ENCODE measurements at regions not wholly inside any gene's neighbourhood (a gene's known extent, or its start where the extent isn't known, plus 50 kb on each side); places are given as distances from the start of the nearest gene placed in this dataset.

GRCh38 chr7:94130716-94131115 lies 126.6 kb upstream of the BET1 start:
- CTCF ChIA-PET: interaction anchor here (0.6 kb wide), 1 partner anchor 51 kb away, joined by 3 read pairs; no protein-coding TSS in a partner anchor
- Histone ChIP-seq H3K36me3 (ENCODE audit: control insufficient read depth, insufficient read depth, low read length) (no peaks in the 10 kb centered on the region), H4K5ac (ENCODE audit: low read depth, low read length) (peak overlapping the region; percentile 99), H3K18ac (ENCODE audit: low read depth, low read length) (peak overlapping the region; percentile 100), H3K79me1 (ENCODE audit: low read depth in 1 of 2, low read length in 2 of 2) (no peaks in the 10 kb centered on the region), H4K91ac (ENCODE audit: insufficient read depth, low read depth, low read length) (peak overlapping the region; percentile 68), H3K14ac (replicated peaks; ENCODE audit: low read depth, low read length) (peak overlapping the region; percentile 88), H2BK120ac (ENCODE audit: low read depth, low read length) (peak overlapping the region; percentile 99), H3K4me1 (ENCODE audit: control insufficient read depth, insufficient read depth, low read length) (peaks cover 16% of the 10 kb centered on the region), H3K56ac (ENCODE audit: extremely low read depth, insufficient read depth, low read length) (peak overlapping the region; percentile 48; the same call in 1 of the 2 replicates), H3K27ac (ENCODE audit: insufficient read depth, low read length) (peak overlapping the region; percentile 93), H4K8ac (ENCODE audit: low read depth in 2 of 2, low read length in 2 of 2) (peak overlapping the region; percentile 82 to 90), H2AK9ac (replicated peaks; ENCODE audit: low read depth, low read length, poor library complexity) (no peak overlapping the region), H3K9me1 (ENCODE audit: insufficient read depth, low read length) (0 out of 2 replicates have a peak, but pooled peaks cover 3% of the 10 kb centered on the region), H3K23ac (ENCODE audit: low read depth, low read length) (0 out of 2 replicates have a peak overlapping the region, but pooled peaks have one; percentile 51), H2BK5ac (ENCODE audit: low read depth, low read length, poor library complexity, severe bottlenecking) (peak overlapping the region; percentile 95), H3K9me3 (ENCODE audit: control insufficient read depth, insufficient read depth, low read length) (no peaks in the 10 kb centered on the region), H3K4ac (ENCODE audit: low read depth, low read length) (peak overlapping the region; percentile 94), H3K9ac (ENCODE audit: low read depth, low read length) (no peak overlapping the region; the same call in 1 of the 2 replicates), H3K4me3 (ENCODE audit: insufficient read depth, low read depth, low read length) (no peak overlapping the region), H3K4me2 (ENCODE audit: low read depth, low read length) (no peak overlapping the region), H2AK5ac (ENCODE audit: low read depth, low read length) (peak overlapping the region; percentile 94), H3K27me3 (ENCODE audit: control insufficient read depth, insufficient read depth, low read length) (no peaks in the 10 kb centered on the region), H2AFZ (replicated peaks; ENCODE audit: low read length, poor library complexity) (no peak overlapping the region), H2BK20ac (ENCODE audit: low read depth, low read length) (peak overlapping the region; percentile 99), H4K20me1 (ENCODE audit: insufficient read depth, low read length) (no peaks in the 10 kb centered on the region), H2BK15ac (ENCODE audit: low read depth, low read length) (peak overlapping the region; percentile 94)
- BruUV-seq (replicated peaks): no TSS peak
- dilution Hi-C loops (cut with HindIII; ENCODE audit: low sequenced_read_pairs, unreplicated experiment): no loop called here
- POLR2A ChIA-PET (ENCODE audit: unreplicated experiment): no interaction called here
- no peak for TF ChIP-seq MAZ (IDR thresholded peaks at IDR 0.05; ENCODE audit: borderline replicate concordance, low read depth, low read length)
- TF ChIP-seq BHLHE40 (IDR thresholded peaks at IDR 0.05; ENCODE audit: low read depth, low read length): no peak
- TF ChIP-seq RAD21 (IDR thresholded peaks at IDR 0.05; ENCODE audit: low read length): no peak
- TF ChIP-seq CEBPB (IDR thresholded peaks at IDR 0.05; ENCODE audit: low read depth, low read length): no peak
- TF ChIP-seq RFX5 (IDR thresholded peaks at IDR 0.05; ENCODE audit: low read depth, low read length): no peak
- no peak for TF ChIP-seq NFE2L2 (IDR thresholded peaks at IDR 0.05; ENCODE audit: low read depth, low read length)
- no peak for TF ChIP-seq CHD1 (IDR thresholded peaks at IDR 0.05; ENCODE audit: low read depth, low read length)
- no peak for TF ChIP-seq FOS (IDR thresholded peaks at IDR 0.05; ENCODE audit: low read depth, low read length)
- TF ChIP-seq POLR2A (IDR thresholded peaks at IDR 0.05; ENCODE audit: low read depth, low read length): no peak
- no peak for TF ChIP-seq ELK1 (IDR thresholded peaks at IDR 0.05; ENCODE audit: borderline replicate concordance, low read depth, low read length)
- TF ChIP-seq USF2 (IDR thresholded peaks at IDR 0.05; ENCODE audit: low read depth, low read length): no peak
- TF ChIP-seq RCOR1 (IDR thresholded peaks at IDR 0.05; ENCODE audit: insufficient replicate concordance, low read length): no peak
- no peak for TF ChIP-seq MAFK (IDR thresholded peaks at IDR 0.05; ENCODE audit: low read depth, low read length)
- TF ChIP-seq MXI1 (IDR thresholded peaks at IDR 0.05; ENCODE audit: borderline replicate concordance, low read depth, low read length): no peak
- TF ChIP-seq CTCF (conservative IDR thresholded peaks at IDR 0.05; ENCODE audit: low read depth, low read length): no peak
- WGBS, 2 experiments (ENCODE audit: extremely low coverage in 2 of 2, insufficient read length in 1 of 2): no CpG with 5 or more reads among the region's 3 CpGs
- no peak for ATAC-seq (ENCODE audit: low read depth)
- in situ Hi-C loops (cut with MboI; ENCODE audit: low sequenced_read_pairs): no loop called here
- intact Hi-C loops (cut with micrococcal nuclease): loop anchor here (5.0 kb wide), 1 partner anchor 52 kb away; no protein-coding TSS in a partner anchor
- DNase-seq: no peak

All from IMR-90 (cell line).